ENCODE measurements at regions not wholly inside any gene's neighbourhood (a gene's known extent, or its start where the extent isn't known, plus 50 kb on each side); places are given as distances from the start of the nearest gene placed in this dataset.

GRCh38 chr5:2330325-2331130 lies 420.9 kb downstream of the IRX2 start:
- DNase-seq (ENCODE audit: low read depth): no peak

GRCh38 chr5:2329741-2330140 lies 421.7 kb downstream of the IRX2 start:
- no peak for DNase-seq (ENCODE audit: low read depth)

GRCh38 chr5:2326601-2327000 lies 424.9 kb downstream of the IRX2 start:
- no peak for DNase-seq (ENCODE audit: low read depth)

- DNase-seq (ENCODE audit: low read depth): no peak
These were observed 426.7 kb downstream of the IRX2 start for GRCh38 chr5:2324788-2325187.

GRCh38 chr5:2320611-2321010 lies 430.9 kb downstream of the IRX2 start:
- DNase-seq (ENCODE audit: low read depth): no peak

- DNase-seq (ENCODE audit: low read depth): no peak
These were observed 433.9 kb downstream of the IRX2 start for GRCh38 chr5:2317540-2317939.

- no peak for DNase-seq (ENCODE audit: low read depth)
These were observed 429.1 kb upstream of the IRX4 start for GRCh38 chr5:2311851-2312250.

GRCh38 chr5:2310946-2311345 lies 428.2 kb upstream of the IRX4 start:
- DNase-seq (ENCODE audit: low read depth): no peak

- DNase-seq (ENCODE audit: low read depth): no peak
These were observed 424.9 kb upstream of the IRX4 start for GRCh38 chr5:2307631-2308030.

GRCh38 chr5:2306711-2307110 lies 424.0 kb upstream of the IRX4 start:
- DNase-seq (ENCODE audit: low read depth): no peak

GRCh38 chr5:2303431-2304100 lies 420.8 kb upstream of the IRX4 start:
- DNase-seq (ENCODE audit: low read depth): no peak

GRCh38 chr5:2302169-2302568 lies 419.4 kb upstream of the IRX4 start:
- no peak for DNase-seq (ENCODE audit: low read depth)

- no peak for DNase-seq (ENCODE audit: low read depth)
These were observed 418.3 kb upstream of the IRX4 start for GRCh38 chr5:2300861-2301574.

- no peak for DNase-seq (ENCODE audit: low read depth)
These were observed 417.7 kb upstream of the IRX4 start for GRCh38 chr5:2300421-2300820.

- no peak for DNase-seq (ENCODE audit: low read depth)
These were observed 416.9 kb upstream of the IRX4 start for GRCh38 chr5:2299388-2300220.

- DNase-seq (ENCODE audit: low read depth): no peak
These were observed 416.1 kb upstream of the IRX4 start for GRCh38 chr5:2298781-2299180.

- no peak for DNase-seq (ENCODE audit: low read depth)
These were observed 415.3 kb upstream of the IRX4 start for GRCh38 chr5:2297991-2298390.

GRCh38 chr5:2295476-2295875 lies 412.8 kb upstream of the IRX4 start:
- no peak for DNase-seq (ENCODE audit: low read depth)

GRCh38 chr5:2293906-2294305 lies 411.2 kb upstream of the IRX4 start:
- DNase-seq (ENCODE audit: low read depth): no peak

GRCh38 chr5:2291146-2291840 lies 408.6 kb upstream of the IRX4 start:
- DNase-seq (ENCODE audit: low read depth): no peak

GRCh38 chr5:2289380-2289779 lies 406.7 kb upstream of the IRX4 start:
- DNase-seq (ENCODE audit: low read depth): no peak

GRCh38 chr5:2288968-2289367 lies 406.2 kb upstream of the IRX4 start:
- DNase-seq (ENCODE audit: low read depth): no peak
